HG02623 (cell line): ENCODE measurements at regions not wholly inside any gene's neighbourhood (a gene's known extent, or its start where the extent isn't known, plus 50 kb on each side); places are given as distances from the start of the nearest gene placed in this dataset.

Experiments
- ATAC-seq: cut with Tn5 transposase; IDR thresholded peaks from one replicate; pipeline ENCODE4 v1.9.1; 2021; ENCODE audit warnings: moderate library complexity; ENCODE audit not compliant: unreplicated experiment

- ATAC-seq = no peak
These were observed 143.7 kb downstream of the SCP2D1 start for GRCh38 chr20:18957328-18957727.

DNA sequence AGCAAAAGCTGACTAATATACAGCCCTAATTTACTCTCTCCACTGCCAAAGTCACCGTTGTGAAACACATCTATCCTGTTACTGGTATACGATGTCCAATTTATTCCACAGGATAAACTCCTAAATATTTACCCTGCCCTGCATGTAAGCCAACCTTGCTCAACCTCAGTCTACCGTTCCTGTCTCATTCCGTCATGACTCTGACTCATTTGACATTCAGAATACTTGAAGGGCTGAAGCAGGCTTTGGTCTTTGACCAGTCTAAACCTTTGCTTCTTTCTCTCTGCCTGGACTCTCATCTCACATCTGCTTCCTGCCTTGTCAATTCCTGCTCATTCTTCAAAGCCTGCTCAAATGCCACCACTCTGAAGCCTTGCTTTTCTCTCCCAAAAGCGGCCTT lies 157.5 kb downstream of the SCP2D1 start:
- ATAC-seq = no peak

DNA sequence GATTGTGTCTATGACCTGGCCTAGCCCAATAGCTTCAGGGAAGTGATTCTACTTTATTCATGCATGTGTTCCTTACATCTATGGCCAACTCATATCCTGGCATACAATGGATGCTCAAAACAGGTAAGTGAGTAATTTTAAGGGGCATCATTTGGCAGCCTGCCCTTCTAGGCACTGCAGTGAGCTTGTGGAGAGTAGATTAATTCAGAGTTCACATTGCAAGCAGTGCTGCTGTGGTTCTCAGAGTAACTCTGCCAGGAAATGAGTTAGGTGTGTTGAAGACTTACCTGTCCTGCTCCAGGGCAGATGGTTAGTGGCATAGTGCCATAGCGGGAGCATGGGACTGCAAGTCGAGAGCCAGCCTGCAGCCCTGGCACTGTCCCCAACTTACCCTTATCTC lies 158.0 kb downstream of the SCP2D1 start:
- ATAC-seq = no peak

GRCh38 chr20:18972251-18972876 lies 158.8 kb downstream of the SCP2D1 start:
- no peak for ATAC-seq

- ATAC-seq = no peak
These were observed 160.1 kb downstream of the SCP2D1 start for GRCh38 chr20:18973529-18974173.

GRCh38 chr20:18974660-18975059 lies 161.1 kb downstream of the SCP2D1 start:
- ATAC-seq = no peak

- no peak for ATAC-seq
These were observed 163.9 kb downstream of the SCP2D1 start for GRCh38 chr20:18977441-18977840.

GRCh38 chr20:18978311-18978710 lies 164.7 kb downstream of the SCP2D1 start:
- ATAC-seq = no peak

- ATAC-seq = no peak
These were observed 165.5 kb downstream of the SCP2D1 start for GRCh38 chr20:18979132-18979531.

DNA sequence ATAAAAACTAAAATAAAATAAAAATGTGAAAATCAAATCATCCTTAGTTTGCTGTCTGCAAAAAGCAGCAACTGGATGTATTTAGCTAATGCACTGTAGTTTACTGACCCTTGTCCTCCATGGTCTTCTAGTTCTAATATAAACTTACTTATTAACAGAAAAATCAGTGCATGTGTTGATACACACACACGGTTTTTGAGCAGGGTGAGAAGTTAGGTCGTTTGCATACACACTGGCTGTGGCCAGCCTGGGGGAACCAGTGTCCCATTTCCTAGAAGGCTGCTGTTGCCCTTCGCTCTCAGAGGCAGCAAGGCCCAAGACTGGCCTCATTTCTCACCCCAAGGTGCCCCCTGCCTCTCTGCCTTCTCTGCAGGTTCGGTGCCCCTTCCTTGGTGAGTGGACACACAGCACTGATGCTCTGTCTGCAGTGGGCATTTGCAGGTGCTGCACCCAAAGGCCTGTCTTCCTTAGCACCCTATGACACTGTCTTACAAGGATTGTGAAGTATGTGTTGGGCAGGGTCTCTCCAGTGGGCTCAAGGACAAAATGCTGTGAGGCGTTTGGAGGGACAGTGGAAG lies 168.5 kb downstream of the SCP2D1 start:
- no peak for ATAC-seq

DNA sequence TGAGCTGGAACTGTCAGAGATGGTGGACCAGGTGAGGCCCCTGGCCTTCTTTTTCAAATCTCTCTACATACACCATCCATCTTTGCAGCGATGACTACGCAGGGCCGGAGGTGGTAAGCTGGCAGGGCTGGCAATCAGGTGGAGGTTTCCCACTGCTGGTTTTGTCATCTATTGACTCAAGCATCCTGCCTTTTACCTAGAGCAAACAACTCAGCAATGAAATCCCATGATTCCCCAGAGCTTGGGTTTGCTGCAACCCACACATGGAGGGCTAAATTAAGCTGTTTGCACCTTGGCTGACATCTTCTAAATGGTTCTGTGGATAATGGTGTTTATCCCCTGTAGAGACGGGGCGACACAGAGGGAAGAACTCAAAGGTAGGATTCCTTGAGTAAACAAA lies 170.2 kb downstream of the SCP2D1 start:
- no peak for ATAC-seq

GRCh38 chr20:18984238-18985200 lies 170.9 kb downstream of the SCP2D1 start:
- ATAC-seq = no peak

- no peak for ATAC-seq
These were observed 172.0 kb downstream of the SCP2D1 start for GRCh38 chr20:18985551-18985950.

- no peak for ATAC-seq
These were observed 172.7 kb downstream of the SCP2D1 start for GRCh38 chr20:18986146-18986830.

GRCh38 chr20:18986895-18987580 lies 173.5 kb downstream of the SCP2D1 start:
- no peak for ATAC-seq

- no peak for ATAC-seq
These were observed 174.3 kb downstream of the SCP2D1 start for GRCh38 chr20:18987781-18988360.

GRCh38 chr20:18988701-18989100 lies 175.1 kb downstream of the SCP2D1 start:
- no peak for ATAC-seq

DNA sequence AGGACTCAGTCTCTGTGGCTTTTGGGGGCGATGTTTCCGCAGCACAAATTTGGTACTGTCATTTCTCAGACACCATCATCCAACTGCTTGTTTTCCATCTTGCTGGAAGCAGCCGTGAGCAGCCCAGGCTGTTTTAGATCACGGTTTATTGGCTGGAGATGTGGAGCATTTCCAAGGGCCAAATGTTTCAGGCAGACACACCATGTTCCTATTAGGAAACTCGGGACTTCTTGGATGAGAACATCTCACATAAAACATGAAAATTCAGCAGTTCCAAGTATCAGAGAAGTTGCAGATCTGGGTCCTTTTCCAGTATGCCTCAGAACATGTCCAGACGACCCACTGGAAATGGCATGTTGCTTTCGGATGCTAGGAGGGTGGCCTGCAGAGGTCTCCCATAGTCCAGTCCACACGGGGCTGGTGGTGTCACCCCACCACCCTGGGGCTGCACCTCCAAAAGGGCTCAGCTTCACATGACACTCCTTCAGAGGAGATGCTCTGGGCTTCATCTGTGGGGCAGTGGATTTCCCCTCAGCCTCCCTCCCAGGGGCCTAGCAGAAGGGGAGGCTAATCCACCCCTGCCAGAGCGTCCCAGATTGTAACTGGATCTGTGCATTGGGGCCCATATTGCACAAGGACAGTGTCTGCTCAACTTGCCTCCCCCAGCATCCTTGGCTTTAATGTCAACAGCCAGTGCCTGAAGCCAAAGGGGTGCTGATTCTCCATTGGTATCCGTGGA lies 176.3 kb downstream of the SCP2D1 start:
- ATAC-seq = no peak

- ATAC-seq = no peak
These were observed 177.4 kb downstream of the SCP2D1 start for GRCh38 chr20:18991012-18991411.
